Breast epithelium (tissue), 3 donors: ENCODE measurements at regions not wholly inside any gene's neighbourhood (a gene's known extent, or its start where the extent isn't known, plus 50 kb on each side); places are given as distances from the start of the nearest gene placed in this dataset.

Experiments used
- POLR2A ChIP-seq: fragments of 450-650 bp; IDR thresholded peaks from one replicate; pipeline ENCODE4 v1.6.1; 2016; ENCODE audit warnings: antibody characterized with exemption, mild to moderate bottlenecking, moderate library complexity
- TF ChIP-seq, protein P1 (sequence below), 3 donors: fragments of 450-650 bp; IDR thresholded peaks; one replicate each; pipeline ENCODE4 v1.5.1; 2016 to 2017; ENCODE audit warnings: antibody characterized with exemption in 3 of 3, mild to moderate bottlenecking in 3 of 3, moderate library complexity in 3 of 3

DNA sequence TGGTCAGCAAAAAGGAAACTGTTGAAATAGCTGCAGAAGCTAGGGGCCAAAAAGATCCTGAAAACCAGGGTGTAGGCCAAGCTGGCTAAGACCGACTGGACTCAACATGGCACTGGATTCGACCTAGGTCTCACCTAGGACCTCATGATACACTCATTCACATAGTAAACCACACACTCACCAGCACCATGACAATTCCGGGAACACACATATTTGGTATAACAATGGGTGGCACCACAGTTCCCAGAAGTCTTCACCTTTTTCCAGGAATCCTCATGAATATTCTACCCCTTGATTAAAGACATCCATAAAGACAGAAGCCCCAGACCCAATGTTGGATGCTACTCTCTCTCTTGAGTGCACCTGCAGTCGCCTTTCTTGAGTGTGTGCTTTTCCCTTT is 460.1 kb downstream of the TMEM114 start:
- TF ChIP-seq, protein P1, sequence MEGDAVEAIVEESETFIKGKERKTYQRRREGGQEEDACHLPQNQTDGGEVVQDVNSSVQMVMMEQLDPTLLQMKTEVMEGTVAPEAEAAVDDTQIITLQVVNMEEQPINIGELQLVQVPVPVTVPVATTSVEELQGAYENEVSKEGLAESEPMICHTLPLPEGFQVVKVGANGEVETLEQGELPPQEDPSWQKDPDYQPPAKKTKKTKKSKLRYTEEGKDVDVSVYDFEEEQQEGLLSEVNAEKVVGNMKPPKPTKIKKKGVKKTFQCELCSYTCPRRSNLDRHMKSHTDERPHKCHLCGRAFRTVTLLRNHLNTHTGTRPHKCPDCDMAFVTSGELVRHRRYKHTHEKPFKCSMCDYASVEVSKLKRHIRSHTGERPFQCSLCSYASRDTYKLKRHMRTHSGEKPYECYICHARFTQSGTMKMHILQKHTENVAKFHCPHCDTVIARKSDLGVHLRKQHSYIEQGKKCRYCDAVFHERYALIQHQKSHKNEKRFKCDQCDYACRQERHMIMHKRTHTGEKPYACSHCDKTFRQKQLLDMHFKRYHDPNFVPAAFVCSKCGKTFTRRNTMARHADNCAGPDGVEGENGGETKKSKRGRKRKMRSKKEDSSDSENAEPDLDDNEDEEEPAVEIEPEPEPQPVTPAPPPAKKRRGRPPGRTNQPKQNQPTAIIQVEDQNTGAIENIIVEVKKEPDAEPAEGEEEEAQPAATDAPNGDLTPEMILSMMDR (IDR thresholded peaks at IDR 0.05) = no peak
- no peak for TF ChIP-seq POLR2A
